ENCODE measurements at regions not wholly inside any gene's neighbourhood (a gene's known extent, or its start where the extent isn't known, plus 50 kb on each side); places are given as distances from the start of the nearest gene placed in this dataset.
"Not testable (repeated sequence)": the region's sequence is repeated elsewhere in the genome, so short reads cannot be mapped to it uniquely, and the experiment has no call there.

GRCh38 chr7:68978710-68979109 is 619.6 kb upstream of the AUTS2 start:
- intact Hi-C loops (cut with DNase I), result no loop called here
- Histone ChIP-seq H3K4me1 (no peaks in the 10 kb centered on the region), H3K27me3 (no peaks in the 10 kb centered on the region), H3K36me3 (no peaks in the 10 kb centered on the region), H3K4me3 (no peak overlapping the region), H3K27ac (no peak overlapping the region), H3K9me3 (peaks cover 0 to 3% (median 0%) of the 10 kb centered on the region in 3 donors)
- TF ChIP-seq CTCF (IDR thresholded peaks at IDR 0.05), result no peak
- no peak for TF ChIP-seq POLR2A (IDR thresholded peaks at IDR 0.05)
- 92% methylated on average over 4 of the region's 4 CpGs for WGBS, 2 donors
- no peak for DNase-seq

GRCh38 chr7:68980011-68980410 is 618.3 kb upstream of the AUTS2 start:
- H3K27ac ChIP-seq, result peak overlapping the region in 1 of 4 donors; percentile 38
- H3K9me3 ChIP-seq, result peaks cover 0 to 3% (median 0%) of the 10 kb centered on the region in 3 donors
- intact Hi-C loops (cut with DNase I), result no loop called here
- no peaks in the 10 kb centered on the region for H3K36me3 ChIP-seq
- no peak overlapping the region for H3K4me3 ChIP-seq
- no peaks in the 10 kb centered on the region for H3K4me1 ChIP-seq
- TF ChIP-seq CTCF (IDR thresholded peaks at IDR 0.05), result no peak
- no peak for TF ChIP-seq POLR2A (IDR thresholded peaks at IDR 0.05)
- WGBS, 2 donors, result 30 to 36% methylated on average over 1 of the region's 1 CpG
- DNase-seq, result no peak
- H3K27me3 ChIP-seq, result no peaks in the 10 kb centered on the region

- H3K9me3 ChIP-seq; H3K4me3 ChIP-seq; H3K27me3 ChIP-seq; intact Hi-C loops (cut with DNase I); DNase-seq; H3K4me1 ChIP-seq; H3K36me3 ChIP-seq: not testable (repeated sequence)
- WGBS, 2 donors, result 37 to 41% methylated on average over 2 of the region's 2 CpGs
- peak overlapping the region in 1 of 4 donors; percentile 38 for H3K27ac ChIP-seq
These were observed 617.8 kb upstream of the AUTS2 start for GRCh38 chr7:68980432-68980831.

GRCh38 chr7:68984306-68984705 is 614.0 kb upstream of the AUTS2 start:
- WGBS, 2 donors, result 36 to 46% methylated on average over 6 to 7 of the region's 7 CpGs
- DNase-seq, result no peak
- H3K4me1 ChIP-seq, result no peaks in the 10 kb centered on the region
- H3K4me3 ChIP-seq, result no peak overlapping the region
- intact Hi-C loops (cut with DNase I), result no loop called here
- no peak for TF ChIP-seq CTCF (IDR thresholded peaks at IDR 0.05)
- TF ChIP-seq POLR2A (IDR thresholded peaks at IDR 0.05), result no peak
- H3K36me3 ChIP-seq, result no peaks in the 10 kb centered on the region
- H3K27me3 ChIP-seq, result no peaks in the 10 kb centered on the region
- H3K9me3 ChIP-seq, result peaks cover 0 to 11% (median 6%) of the 10 kb centered on the region in 3 donors
- no peak overlapping the region for H3K27ac ChIP-seq

GRCh38 chr7:68994841-68995240 is 603.4 kb upstream of the AUTS2 start:
- DNase-seq, result no peak
- intact Hi-C loops (cut with DNase I), result no loop called here
- no peaks in the 10 kb centered on the region for H3K27me3 ChIP-seq
- H3K27ac ChIP-seq, result no peak overlapping the region
- 53 to 75% methylated on average over 3 of the region's 3 CpGs for WGBS, 2 donors
- H3K4me1 ChIP-seq, result no peaks in the 10 kb centered on the region
- TF ChIP-seq POLR2A (IDR thresholded peaks at IDR 0.05), result no peak
- no peak for TF ChIP-seq CTCF (IDR thresholded peaks at IDR 0.05)
- H3K9me3 ChIP-seq, result peaks cover 0 to 3% (median 0%) of the 10 kb centered on the region in 3 donors
- H3K4me3 ChIP-seq, result no peak overlapping the region
- H3K36me3 ChIP-seq, result no peaks in the 10 kb centered on the region

GRCh38 chr7:68998136-68998535 is 600.1 kb upstream of the AUTS2 start:
- H3K27me3 ChIP-seq, result no peaks in the 10 kb centered on the region
- no peaks in the 10 kb centered on the region for H3K4me1 ChIP-seq
- no peak overlapping the region for H3K27ac ChIP-seq
- WGBS, 2 donors, result 78 to 100% methylated on average over 2 to 3 of the region's 3 CpGs
- intact Hi-C loops (cut with DNase I), result no loop called here
- peaks cover 0 to 36% (median 24%) of the 10 kb centered on the region in 3 donors for H3K9me3 ChIP-seq
- no peak overlapping the region for H3K4me3 ChIP-seq
- no peaks in the 10 kb centered on the region for H3K36me3 ChIP-seq
- TF ChIP-seq CTCF (IDR thresholded peaks at IDR 0.05), result no peak
- no peak for TF ChIP-seq POLR2A (IDR thresholded peaks at IDR 0.05)
- no peak for DNase-seq
